HG03520 (cell line): ENCODE measurements at regions not wholly inside any gene's neighbourhood (a gene's known extent, or its start where the extent isn't known, plus 50 kb on each side); places are given as distances from the start of the nearest gene placed in this dataset.
"Not testable (repeated sequence)": the region's sequence is repeated elsewhere in the genome, so short reads cannot be mapped to it uniquely, and the experiment has no call there.

Experiments used
- ATAC-seq: cut with Tn5 transposase; IDR thresholded peaks from one replicate; pipeline ENCODE4 v1.9.1; 2021; ENCODE audit warnings: mild to moderate bottlenecking, moderate library complexity; ENCODE audit not compliant: unreplicated experiment

GRCh38 chr5:144771802-144772201, 601.1 kb downstream of the KCTD16 start:
- no peak for ATAC-seq

GRCh38 chr5:144742361-144742760, 571.7 kb downstream of the KCTD16 start:
- ATAC-seq: no peak

DNA sequence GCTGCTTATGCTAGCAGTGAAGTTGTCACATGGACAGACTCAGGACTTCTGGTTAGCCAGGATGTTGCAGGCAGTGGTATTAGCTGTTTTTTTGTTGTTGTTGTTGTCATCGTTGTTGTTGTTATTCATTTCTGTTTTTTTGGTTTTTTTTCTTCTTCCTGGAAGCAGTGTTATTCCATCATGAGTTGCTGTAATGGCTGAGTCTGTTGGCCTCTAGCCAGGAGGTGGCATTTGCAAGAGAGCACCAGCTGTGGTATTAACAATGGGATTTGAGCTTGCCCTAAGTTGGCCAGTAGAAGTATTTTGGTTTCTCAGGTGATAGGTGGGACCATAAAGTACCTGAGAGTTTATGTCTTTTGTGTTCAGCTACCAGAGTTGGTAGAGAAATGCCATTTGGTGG, 561.1 kb downstream of the KCTD16 start:
- no peak for ATAC-seq

DNA sequence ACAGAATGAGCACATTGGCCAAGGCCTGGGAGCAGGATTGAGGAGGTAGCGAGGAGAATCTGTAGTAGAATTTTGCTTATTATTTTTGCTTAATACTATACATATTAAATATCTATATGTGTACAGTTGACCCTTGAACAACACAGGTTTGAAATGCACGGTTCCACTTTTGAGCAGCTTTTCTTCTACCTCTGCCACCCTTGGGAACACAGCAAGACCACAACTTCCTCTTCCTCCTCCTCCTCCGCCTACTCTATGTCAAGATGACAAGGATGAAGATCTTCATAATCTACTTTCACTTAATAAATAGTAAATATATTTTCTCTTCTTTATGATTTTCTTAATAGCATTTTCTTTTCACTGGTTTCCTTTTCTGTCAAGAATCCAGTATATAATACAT, 541.4 kb downstream of the KCTD16 start:
- ATAC-seq: no peak

GRCh38 chr5:144711172-144711571, 540.5 kb downstream of the KCTD16 start:
- no peak for ATAC-seq

GRCh38 chr5:144710637-144711036, 540.0 kb downstream of the KCTD16 start:
- no peak for ATAC-seq

- no peak for ATAC-seq
Observed at GRCh38 chr5:144703776-144704175, 533.1 kb downstream of the KCTD16 start.

DNA sequence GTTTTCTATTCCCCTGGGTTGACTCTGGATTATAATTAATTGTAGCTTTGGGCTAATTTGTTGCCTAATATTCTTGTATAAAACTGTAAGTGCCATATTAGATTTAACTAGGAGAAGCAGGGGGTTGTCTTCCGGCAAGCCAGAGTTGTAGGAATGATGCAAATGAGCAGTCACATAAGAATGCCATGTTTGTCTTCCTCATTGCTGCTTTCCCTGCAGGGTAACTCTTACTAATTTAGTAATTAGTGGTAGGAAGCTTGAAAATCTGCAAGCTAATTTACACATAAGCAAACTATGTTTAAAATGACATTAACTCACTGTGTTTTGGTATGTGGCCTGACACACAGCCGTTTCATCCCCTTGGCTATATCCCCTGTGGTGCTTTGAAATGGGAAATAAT, 527.8 kb downstream of the KCTD16 start:
- ATAC-seq: no peak

DNA sequence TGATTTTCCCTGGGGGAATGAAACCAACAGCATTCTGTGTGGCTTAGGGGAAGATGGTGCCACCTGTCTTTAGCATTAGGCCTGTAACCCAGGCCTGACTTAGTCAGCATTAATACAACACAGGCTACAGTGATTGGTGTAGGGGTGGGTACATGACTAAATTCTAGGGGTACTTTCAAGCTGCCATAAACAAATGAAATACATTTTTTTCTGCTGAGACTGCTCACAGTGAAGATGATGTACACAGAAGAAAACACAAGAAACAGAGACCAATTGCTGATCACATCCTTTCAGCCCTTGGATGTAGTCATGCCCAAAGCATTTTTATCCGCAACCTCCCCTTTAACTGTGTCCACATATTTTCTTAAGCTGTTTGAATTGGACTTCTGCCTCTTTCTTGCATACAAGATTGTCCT, 527.2 kb downstream of the KCTD16 start:
- ATAC-seq: no peak

DNA sequence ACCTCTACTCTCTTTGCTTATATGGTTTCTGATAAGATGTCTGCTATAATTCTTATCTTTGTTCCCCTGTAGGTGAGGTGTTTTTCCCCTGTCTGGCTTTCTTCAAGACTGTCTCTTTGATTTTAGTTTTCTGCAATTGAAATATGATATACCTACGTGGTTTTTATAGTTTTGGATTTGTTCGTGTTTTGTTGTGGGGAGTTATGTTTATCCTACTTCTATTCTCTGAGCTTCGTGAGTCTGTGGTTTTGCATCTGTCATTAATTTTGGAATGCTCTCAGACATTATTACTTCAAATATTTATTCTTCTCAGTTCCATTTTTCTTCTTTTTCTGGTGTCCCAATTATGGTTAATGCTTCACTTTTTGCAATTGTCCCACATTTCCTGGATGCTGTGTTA, 521.3 kb downstream of the KCTD16 start:
- no peak for ATAC-seq

DNA sequence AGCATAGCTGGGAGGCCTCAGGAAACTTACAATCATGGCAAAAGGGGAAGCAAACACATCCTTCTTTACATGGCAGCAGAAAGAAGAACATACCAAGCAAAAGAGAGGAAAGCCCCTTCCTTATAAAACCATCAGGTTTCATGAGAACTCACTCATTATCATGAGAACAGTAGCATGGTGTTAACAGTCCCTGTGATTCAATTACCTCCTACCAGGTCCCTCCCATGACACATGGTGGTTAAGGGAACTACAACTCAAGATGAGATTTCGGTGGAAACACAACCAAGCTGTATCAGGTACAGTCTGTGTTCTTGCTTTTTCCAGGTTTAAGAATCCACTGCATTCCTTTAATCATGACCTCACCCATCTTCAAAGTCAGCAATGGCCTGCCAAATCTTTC, 514.2 kb downstream of the KCTD16 start:
- ATAC-seq: no peak

- ATAC-seq: no peak
Observed at GRCh38 chr5:144680711-144681110, 510.0 kb downstream of the KCTD16 start.

DNA sequence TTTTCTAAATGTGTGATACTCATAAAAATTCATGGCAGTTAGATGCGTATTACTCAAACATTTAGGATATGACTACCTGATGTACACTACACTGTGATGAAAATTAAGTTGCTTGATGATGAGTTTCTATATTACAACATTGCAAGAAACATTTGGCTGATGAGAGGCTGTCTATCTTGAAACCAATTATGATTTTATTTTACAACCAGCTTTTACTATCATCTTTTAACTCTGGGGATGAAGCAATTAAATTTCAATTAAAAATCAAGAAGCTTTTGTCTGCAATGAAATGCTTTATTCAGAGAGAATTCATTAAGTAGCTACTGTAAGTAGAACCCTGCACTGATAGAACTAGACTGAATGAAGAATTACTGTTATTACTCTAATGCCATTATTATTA, 500.4 kb downstream of the KCTD16 start:
- ATAC-seq: no peak

DNA sequence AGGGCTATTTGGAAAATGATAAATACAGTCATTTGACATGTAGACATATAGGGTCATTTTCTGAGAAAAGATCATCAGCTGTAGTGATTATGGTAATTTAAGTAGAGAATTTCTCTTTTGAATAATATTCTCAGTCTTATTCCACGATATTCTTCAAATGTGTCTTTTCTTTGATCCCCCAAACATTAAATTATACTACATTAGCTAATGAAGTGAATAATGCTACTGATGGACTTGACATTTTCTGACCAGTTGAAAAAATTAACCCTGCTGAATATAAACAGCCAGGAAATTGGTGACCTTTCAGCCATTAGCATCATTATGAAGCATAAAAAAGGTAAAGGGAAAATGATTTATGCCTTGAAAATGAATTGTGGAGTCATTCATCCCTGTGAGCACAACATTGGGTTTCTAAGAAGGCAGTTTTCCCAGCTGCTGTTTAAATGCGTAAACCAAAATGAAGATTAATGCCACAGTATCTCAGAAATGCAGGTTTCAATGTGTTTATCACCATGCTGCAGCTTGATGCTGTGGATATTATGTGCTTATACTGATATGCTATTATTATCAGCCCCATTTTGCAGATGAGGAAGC, 489.1 kb downstream of the KCTD16 start:
- no peak for ATAC-seq

- no peak for ATAC-seq
Observed at GRCh38 chr5:144644317-144644716, 473.6 kb downstream of the KCTD16 start.

- no peak for ATAC-seq
Observed at GRCh38 chr5:144638787-144639186, 468.1 kb downstream of the KCTD16 start.

DNA sequence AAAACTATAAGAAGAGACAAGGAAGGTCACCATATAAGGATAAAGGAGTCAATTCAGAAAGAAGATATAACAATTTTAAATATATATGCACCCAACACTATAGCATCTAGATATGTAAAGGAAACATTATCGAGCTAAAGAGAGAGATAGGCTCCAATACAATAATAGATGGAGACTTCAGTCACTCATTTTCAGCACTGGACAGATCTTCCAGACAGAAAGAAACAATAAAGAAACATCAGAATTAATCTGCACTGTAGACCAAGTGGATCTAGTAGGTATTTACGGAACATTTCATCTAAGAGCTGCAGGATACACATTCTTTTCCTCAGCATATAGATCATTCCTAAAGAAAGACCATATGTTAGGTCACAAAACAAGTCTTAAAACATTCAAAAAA, 463.5 kb downstream of the KCTD16 start:
- ATAC-seq: no peak

DNA sequence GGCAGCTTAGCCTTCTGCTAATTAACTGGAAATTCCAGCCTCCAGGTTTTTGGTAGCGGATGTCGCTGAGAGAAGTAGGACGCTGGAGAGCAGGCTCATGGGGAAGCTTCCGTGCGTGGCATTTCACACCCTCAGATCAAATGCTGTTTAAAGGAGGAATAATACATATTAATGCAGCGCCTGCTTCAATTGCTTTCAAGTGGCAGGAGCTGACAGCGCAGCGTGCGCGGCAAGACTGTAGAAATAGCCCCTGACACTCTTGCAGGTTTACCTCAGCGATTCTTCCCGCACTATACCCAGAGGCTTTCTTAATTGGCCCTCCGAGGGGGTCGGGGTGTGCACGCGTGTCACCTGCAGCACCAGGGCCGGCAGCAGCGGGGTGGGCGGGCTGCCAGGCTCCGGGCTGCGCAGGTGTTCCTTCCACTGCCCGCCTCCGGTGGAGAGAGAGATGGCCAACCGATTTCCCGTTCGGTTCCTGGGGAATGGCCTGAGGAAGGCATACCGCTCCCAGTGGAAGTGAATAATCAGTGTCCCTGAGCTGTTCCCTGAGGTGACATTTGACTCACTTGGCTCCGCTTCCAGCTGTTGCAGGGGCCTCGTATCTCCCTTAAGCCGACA, 427.9 kb downstream of the KCTD16 start:
- ATAC-seq: no peak

DNA sequence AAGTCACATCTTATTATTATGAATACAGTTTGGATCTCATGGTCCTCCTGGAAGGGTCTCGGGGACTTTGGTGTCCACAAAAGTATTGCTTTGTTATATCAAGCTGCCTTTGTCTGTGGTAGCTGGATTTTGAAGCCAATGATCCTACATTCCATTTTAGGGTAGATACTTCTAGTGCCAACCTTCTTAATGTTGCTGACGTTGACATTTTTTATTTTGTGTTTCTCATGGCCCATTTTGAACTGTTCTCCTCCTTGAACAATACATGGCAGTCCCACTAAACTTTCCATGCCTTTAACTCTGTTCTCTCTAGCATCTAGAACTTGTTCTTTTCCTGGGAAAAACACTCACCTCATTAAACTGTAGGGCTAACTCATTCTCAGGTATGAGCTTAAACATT, 425.8 kb downstream of the KCTD16 start:
- ATAC-seq: no peak

DNA sequence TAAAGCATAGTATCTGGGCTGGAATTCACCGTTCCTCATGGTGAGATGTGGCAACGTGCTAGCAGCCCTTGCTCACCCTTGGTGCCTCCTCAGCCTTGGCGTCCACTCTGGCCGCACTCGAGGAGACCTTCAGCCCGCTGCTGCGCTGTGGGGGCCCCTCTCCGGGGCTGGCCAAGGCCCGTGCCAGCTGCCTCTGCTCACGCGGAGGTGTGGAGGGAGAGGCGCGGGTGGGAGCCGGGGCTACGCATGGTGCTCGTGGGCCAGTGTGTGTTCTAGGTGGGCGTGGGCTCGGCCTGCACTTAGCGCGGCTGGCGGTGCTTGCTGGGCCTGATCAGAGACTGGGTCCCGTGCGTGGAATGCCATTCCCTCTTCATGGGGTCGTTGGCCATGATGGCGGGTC, 424.2 kb downstream of the KCTD16 start:
- no peak for ATAC-seq

DNA sequence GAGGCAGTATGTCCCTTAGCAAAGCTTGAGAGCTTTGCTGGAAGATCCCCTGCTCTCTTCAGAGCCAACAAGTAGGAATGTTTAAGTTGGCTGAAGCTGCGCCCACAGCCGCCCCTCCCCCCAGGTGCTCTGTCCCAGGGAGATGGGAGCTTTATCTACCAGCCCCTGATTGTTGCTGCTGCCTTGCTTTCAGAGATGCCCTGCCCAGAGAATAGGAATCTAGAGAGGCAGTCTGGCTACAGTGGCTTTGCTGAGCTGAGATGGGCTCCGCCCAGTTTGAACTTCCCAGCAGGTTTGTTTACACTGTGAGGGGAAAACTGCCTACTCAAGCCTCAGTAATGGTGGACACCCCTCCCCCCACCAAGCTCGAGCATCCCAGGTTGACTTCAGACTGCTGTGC, 423.6 kb downstream of the KCTD16 start:
- ATAC-seq: not testable (repeated sequence)

- ATAC-seq: no peak
Observed at GRCh38 chr5:144585681-144586080, 415.0 kb downstream of the KCTD16 start.
